WTC11 (cell line): ENCODE measurements at regions not wholly inside any gene's neighbourhood (a gene's known extent, or its start where the extent isn't known, plus 50 kb on each side); places are given as distances from the start of the nearest gene placed in this dataset.

Source experiments
- GRHL2 ChIP-seq: fragments of 250-450 bp; sonication (Bioruptor Pico); IDR thresholded peaks from 2 replicates; pipeline ENCODE4 v1.8.0; 2022; ENCODE audit warnings: mild to moderate bottlenecking, moderate library complexity; ENCODE audit not compliant: insufficient replicate concordance, severe bottlenecking
- JUN ChIP-seq: sonication (generic); formaldehyde crosslinking; IDR thresholded peaks from 2 replicates; pipeline ENCODE4 v1.8.0; 2023; ENCODE audit warnings: mild to moderate bottlenecking, missing genetic modification reagents
- OVOL2 ChIP-seq: fragments of 250-450 bp; sonication (Bioruptor Pico); IDR thresholded peaks from 2 replicates; pipeline ENCODE4 v1.9.0; 2021; ENCODE audit warnings: mild to moderate bottlenecking, borderline replicate concordance
- RELA ChIP-seq: sonication (generic); formaldehyde crosslinking; IDR thresholded peaks from 2 replicates; pipeline ENCODE4 v1.8.1; 2022; ENCODE audit warnings: missing genetic modification reagents, mild to moderate bottlenecking, borderline replicate concordance
- ZNF671 ChIP-seq: fragments of 250-450 bp; sonication (Bioruptor Pico); IDR thresholded peaks from 2 replicates; pipeline ENCODE4 v1.8.0; 2021; ENCODE audit warnings: mild to moderate bottlenecking
- TF ChIP-seq, protein P1 (sequence below): fragments of 200-600 bp; IDR thresholded peaks from 2 replicates; pipeline ENCODE4 v1.8.0; 2022; ENCODE audit warnings: antibody characterized with exemption
- TF ChIP-seq, protein P2 (sequence below): sonication (generic); formaldehyde crosslinking; IDR thresholded peaks from 2 replicates; pipeline ENCODE4 v1.8.0; 2022; ENCODE audit warnings: mild to moderate bottlenecking, missing genetic modification reagents
- TF ChIP-seq, protein P3 (sequence below): sonication (generic); formaldehyde crosslinking; IDR thresholded peaks from 2 replicates; pipeline ENCODE4 v1.8.0; 2023; ENCODE audit warnings: mild to moderate bottlenecking, missing genetic modification reagents

DNA sequence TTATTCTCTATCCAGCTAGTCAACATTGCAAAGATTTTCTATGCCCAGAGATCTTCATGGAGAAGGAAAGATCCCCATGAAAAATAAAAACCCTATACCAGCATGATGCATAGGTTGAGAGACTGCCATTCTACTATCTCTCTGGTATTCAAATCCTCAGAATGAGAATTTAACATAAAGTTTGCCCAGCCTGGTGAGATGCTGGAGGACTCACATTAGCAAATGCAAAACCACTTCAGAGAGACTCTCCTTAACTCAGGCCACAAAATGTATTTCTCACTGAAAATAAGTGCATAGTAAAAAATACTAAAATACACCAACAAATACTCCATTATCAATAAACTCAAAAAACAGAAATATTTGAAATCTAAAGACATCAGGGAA is 430.0 kb upstream of the RUNX1 start:
- TF ChIP-seq JUN (CRISPR knock-in tag) (no peak), RELA (CRISPR knock-in tag) (no peak), OVOL2 (CRISPR knock-in tag) (no peak), ZNF671 (no peak), GRHL2 (CRISPR knock-in tag) (no peak)
- TF ChIP-seq, protein P1, sequence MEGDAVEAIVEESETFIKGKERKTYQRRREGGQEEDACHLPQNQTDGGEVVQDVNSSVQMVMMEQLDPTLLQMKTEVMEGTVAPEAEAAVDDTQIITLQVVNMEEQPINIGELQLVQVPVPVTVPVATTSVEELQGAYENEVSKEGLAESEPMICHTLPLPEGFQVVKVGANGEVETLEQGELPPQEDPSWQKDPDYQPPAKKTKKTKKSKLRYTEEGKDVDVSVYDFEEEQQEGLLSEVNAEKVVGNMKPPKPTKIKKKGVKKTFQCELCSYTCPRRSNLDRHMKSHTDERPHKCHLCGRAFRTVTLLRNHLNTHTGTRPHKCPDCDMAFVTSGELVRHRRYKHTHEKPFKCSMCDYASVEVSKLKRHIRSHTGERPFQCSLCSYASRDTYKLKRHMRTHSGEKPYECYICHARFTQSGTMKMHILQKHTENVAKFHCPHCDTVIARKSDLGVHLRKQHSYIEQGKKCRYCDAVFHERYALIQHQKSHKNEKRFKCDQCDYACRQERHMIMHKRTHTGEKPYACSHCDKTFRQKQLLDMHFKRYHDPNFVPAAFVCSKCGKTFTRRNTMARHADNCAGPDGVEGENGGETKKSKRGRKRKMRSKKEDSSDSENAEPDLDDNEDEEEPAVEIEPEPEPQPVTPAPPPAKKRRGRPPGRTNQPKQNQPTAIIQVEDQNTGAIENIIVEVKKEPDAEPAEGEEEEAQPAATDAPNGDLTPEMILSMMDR, result no peak
- TF ChIP-seq, protein P2, sequence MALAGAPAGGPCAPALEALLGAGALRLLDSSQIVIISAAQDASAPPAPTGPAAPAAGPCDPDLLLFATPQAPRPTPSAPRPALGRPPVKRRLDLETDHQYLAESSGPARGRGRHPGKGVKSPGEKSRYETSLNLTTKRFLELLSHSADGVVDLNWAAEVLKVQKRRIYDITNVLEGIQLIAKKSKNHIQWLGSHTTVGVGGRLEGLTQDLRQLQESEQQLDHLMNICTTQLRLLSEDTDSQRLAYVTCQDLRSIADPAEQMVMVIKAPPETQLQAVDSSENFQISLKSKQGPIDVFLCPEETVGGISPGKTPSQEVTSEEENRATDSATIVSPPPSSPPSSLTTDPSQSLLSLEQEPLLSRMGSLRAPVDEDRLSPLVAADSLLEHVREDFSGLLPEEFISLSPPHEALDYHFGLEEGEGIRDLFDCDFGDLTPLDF (CRISPR knock-in tag), result no peak
- TF ChIP-seq, protein P3, sequence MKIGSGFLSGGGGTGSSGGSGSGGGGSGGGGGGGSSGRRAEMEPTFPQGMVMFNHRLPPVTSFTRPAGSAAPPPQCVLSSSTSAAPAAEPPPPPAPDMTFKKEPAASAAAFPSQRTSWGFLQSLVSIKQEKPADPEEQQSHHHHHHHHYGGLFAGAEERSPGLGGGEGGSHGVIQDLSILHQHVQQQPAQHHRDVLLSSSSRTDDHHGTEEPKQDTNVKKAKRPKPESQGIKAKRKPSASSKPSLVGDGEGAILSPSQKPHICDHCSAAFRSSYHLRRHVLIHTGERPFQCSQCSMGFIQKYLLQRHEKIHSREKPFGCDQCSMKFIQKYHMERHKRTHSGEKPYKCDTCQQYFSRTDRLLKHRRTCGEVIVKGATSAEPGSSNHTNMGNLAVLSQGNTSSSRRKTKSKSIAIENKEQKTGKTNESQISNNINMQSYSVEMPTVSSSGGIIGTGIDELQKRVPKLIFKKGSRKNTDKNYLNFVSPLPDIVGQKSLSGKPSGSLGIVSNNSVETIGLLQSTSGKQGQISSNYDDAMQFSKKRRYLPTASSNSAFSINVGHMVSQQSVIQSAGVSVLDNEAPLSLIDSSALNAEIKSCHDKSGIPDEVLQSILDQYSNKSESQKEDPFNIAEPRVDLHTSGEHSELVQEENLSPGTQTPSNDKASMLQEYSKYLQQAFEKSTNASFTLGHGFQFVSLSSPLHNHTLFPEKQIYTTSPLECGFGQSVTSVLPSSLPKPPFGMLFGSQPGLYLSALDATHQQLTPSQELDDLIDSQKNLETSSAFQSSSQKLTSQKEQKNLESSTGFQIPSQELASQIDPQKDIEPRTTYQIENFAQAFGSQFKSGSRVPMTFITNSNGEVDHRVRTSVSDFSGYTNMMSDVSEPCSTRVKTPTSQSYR (CRISPR knock-in tag), result no peak
